HG03378 (cell line): ENCODE measurements at regions not wholly inside any gene's neighbourhood (a gene's known extent, or its start where the extent isn't known, plus 50 kb on each side); places are given as distances from the start of the nearest gene placed in this dataset.

Experiments used
- ATAC-seq: cut with Tn5 transposase; IDR thresholded peaks from one replicate; pipeline ENCODE4 v1.9.1; 2021; ENCODE audit warnings: mild to moderate bottlenecking, moderate library complexity; ENCODE audit not compliant: unreplicated experiment

- peak; percentile 68 for ATAC-seq
Observed at GRCh38 chr13:103134271-103134670, 68.1 kb upstream of the SLC10A2 start.

- no peak for ATAC-seq
Observed at GRCh38 chr13:103133556-103133955, 67.3 kb upstream of the SLC10A2 start.

DNA sequence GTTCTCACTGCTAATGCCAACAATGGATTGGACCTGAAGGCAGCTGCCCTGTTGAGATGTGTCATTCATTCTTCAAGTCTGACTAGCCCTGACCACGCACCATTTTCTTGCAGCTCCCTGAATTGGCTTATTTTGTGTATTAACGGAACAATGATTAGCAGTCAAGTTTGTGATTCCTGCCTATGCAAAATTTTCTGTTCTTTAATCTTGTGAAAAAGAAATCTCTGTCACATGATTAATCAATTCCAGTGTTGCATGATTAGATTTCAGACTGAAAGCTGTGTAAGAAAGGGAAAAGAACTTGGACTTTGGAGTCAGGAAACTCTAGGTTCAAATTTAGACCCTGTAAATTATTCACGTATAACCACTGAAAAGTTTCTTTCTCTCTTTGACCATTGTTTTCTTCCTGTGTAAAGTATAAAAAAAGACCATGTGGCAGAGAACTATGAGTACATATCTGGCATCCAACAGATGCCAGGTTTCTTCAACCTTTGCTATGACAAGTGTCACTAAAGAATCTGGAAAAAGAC lies 64.5 kb upstream of the SLC10A2 start:
- ATAC-seq = peak; percentile 79

- ATAC-seq = no peak
Observed at GRCh38 chr13:103130146-103130545, 63.9 kb upstream of the SLC10A2 start.
